ENCODE measurements at regions not wholly inside any gene's neighbourhood (a gene's known extent, or its start where the extent isn't known, plus 50 kb on each side); places are given as distances from the start of the nearest gene placed in this dataset.

- DNase-seq (ENCODE audit: low spot score in 2 of 2): no peak
- no peaks in the 10 kb centered on the region for H3K27me3 ChIP-seq
- 57% methylated on average over 1 of the region's 1 CpG; no CpG with 5 or more reads in 1 of the 2 donors for WGBS, 2 donors
- H3K9me3 ChIP-seq: no peaks in the 10 kb centered on the region
- no peaks in the 10 kb centered on the region for H3K4me1 ChIP-seq
- H3K4me3 ChIP-seq: no peak overlapping the region
- no peak overlapping the region for H3K27ac ChIP-seq
- TF ChIP-seq CTCF (IDR thresholded peaks at IDR 0.05) (no peak), EP300 (IDR thresholded peaks at IDR 0.05) (no peak), POLR2A (IDR thresholded peaks at IDR 0.05) (no peak)
- H3K36me3 ChIP-seq: no peaks in the 10 kb centered on the region
These were observed 132.6 kb downstream of the BCOR start for GRCh38 chrX:39965051-39965573.

DNA sequence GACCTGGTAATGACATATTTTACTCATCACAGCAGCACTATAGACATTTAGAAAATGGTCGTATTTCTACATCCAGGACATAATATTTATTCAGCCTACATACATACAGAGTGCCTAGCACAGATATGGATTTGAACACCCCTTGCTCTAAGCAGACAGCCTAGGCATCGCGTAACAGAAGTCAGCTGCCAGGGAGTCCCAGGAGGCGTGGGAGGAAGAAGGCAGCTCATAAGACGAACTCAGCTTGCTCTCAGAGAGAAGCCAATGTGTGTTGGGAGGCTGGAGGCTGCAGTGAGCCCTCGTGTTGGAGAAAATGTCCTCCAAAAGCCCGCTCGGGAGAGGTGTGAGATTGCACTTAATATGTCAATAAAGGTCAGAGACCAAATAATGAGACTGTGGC is 131.6 kb downstream of the BCOR start:
- H3K27ac ChIP-seq: no peak overlapping the region
- no peaks in the 10 kb centered on the region for H3K4me1 ChIP-seq
- no peak for DNase-seq (ENCODE audit: low spot score in 2 of 2)
- H3K9me3 ChIP-seq: no peaks in the 10 kb centered on the region
- H3K4me3 ChIP-seq: no peak overlapping the region
- no peaks in the 10 kb centered on the region for H3K36me3 ChIP-seq
- TF ChIP-seq CTCF (IDR thresholded peaks at IDR 0.05) (no peak), POLR2A (IDR thresholded peaks at IDR 0.05) (no peak), EP300 (IDR thresholded peaks at IDR 0.05) (no peak)
- 47 to 64% methylated on average over 8 of the region's 8 CpGs for WGBS, 2 donors
- no peaks in the 10 kb centered on the region for H3K27me3 ChIP-seq

DNA sequence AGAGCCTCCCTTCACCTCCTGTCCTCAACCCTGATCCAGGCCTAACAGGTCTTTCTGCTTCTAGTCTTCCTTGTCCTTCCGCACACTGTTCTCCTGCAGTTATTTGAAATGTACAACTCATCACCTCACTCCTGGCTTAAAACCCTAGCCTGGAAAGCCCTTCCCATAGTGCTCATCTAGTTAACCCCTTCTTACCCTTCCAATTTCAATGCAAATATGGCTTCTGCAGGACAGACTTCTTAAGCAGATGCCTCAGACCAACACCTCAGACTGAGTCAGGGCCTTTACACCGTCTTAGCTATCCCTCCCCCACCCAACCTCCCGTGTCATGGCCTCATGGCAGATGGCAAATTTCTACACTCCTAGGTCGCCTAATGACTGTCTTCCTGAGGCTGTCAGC is 130.4 kb downstream of the BCOR start:
- Histone ChIP-seq H3K4me3 (no peak overlapping the region), H3K36me3 (no peaks in the 10 kb centered on the region), H3K4me1 (no peaks in the 10 kb centered on the region), H3K27ac (no peak overlapping the region), H3K9me3 (no peaks in the 10 kb centered on the region), H3K27me3 (no peaks in the 10 kb centered on the region)
- no peak for DNase-seq (ENCODE audit: low spot score in 2 of 2)
- TF ChIP-seq EP300 (IDR thresholded peaks at IDR 0.05) (no peak), CTCF (IDR thresholded peaks at IDR 0.05) (no peak), POLR2A (IDR thresholded peaks at IDR 0.05) (no peak)
- 82 to 97% methylated on average over 4 of the region's 4 CpGs for WGBS, 2 donors

GRCh38 chrX:39969099-39969818 is 128.5 kb downstream of the BCOR start:
- no peak for TF ChIP-seq EP300 (IDR thresholded peaks at IDR 0.05)
- TF ChIP-seq POLR2A (IDR thresholded peaks at IDR 0.05): no peak
- no peak for TF ChIP-seq CTCF (IDR thresholded peaks at IDR 0.05)
- H3K27me3 ChIP-seq: no peaks in the 10 kb centered on the region
- no peak for DNase-seq (ENCODE audit: low spot score in 2 of 2)
- no peaks in the 10 kb centered on the region for H3K36me3 ChIP-seq
- no peaks in the 10 kb centered on the region for H3K4me1 ChIP-seq
- H3K4me3 ChIP-seq: no peak overlapping the region
- WGBS, 2 donors: 36 to 38% methylated on average over 16 of the region's 16 CpGs
- no peaks in the 10 kb centered on the region for H3K9me3 ChIP-seq
- H3K27ac ChIP-seq: no peak overlapping the region

- Histone ChIP-seq H3K36me3 (no peaks in the 10 kb centered on the region), H3K27ac (no peak overlapping the region), H3K4me3 (no peak overlapping the region), H3K9me3 (no peaks in the 10 kb centered on the region), H3K4me1 (no peaks in the 10 kb centered on the region), H3K27me3 (no peaks in the 10 kb centered on the region)
- no peak for DNase-seq (ENCODE audit: low spot score in 2 of 2)
- WGBS, 2 donors: 60 to 85% methylated on average over 12 to 19 of the region's 19 CpGs
- TF ChIP-seq EP300 (IDR thresholded peaks at IDR 0.05) (no peak), CTCF (IDR thresholded peaks at IDR 0.05) (no peak), POLR2A (IDR thresholded peaks at IDR 0.05) (no peak)
These were observed 127.8 kb downstream of the BCOR start for GRCh38 chrX:39969819-39970504.
